Thyroid gland (tissue), 4 donors: ENCODE measurements at regions not wholly inside any gene's neighbourhood (a gene's known extent, or its start where the extent isn't known, plus 50 kb on each side); places are given as distances from the start of the nearest gene placed in this dataset.

ENCODE experiments used
- CTCF ChIP-seq, 6 experiments: fragments of 200-600 bp in 3 of 6; fragments of 450-650 bp in 3 of 6; sonication (generic) in 3 of 6; IDR thresholded peaks; one replicate each; pipeline ENCODE4 v1.5.1; 2016 to 2019; ENCODE audit warnings: antibody characterized with exemption in 6 of 6, mild to moderate bottlenecking in 2 of 6, inconsistent platforms in 1 of 6, moderate library complexity in 1 of 6
- POLR2A ChIP-seq, 2 donors: fragments of 450-650 bp; IDR thresholded peaks; one replicate each; pipeline ENCODE4 v1.6.1; 2017; ENCODE audit warnings: antibody characterized with exemption in 2 of 2, mild to moderate bottlenecking in 2 of 2, moderate library complexity in 1 of 2

GRCh38 chr4:24639714-24640113 lies 55.4 kb upstream of the DHX15 start:
- TF ChIP-seq CTCF (IDR thresholded peaks at IDR 0.05), result no peak
- no peak for TF ChIP-seq POLR2A (IDR thresholded peaks at IDR 0.05)
